ENCODE measurements at regions not wholly inside any gene's neighbourhood (a gene's known extent, or its start where the extent isn't known, plus 50 kb on each side); places are given as distances from the start of the nearest gene placed in this dataset.

- Histone ChIP-seq H3K4me3 (ENCODE audit: insufficient read length, low read depth) (no peak overlapping the region), H3K9me3 (ENCODE audit: insufficient read depth, low read length) (peaks cover 7% of the 10 kb centered on the region; the same call in 1 of the 2 replicates), H3K4me1 (ENCODE audit: insufficient read depth, insufficient read length) (peaks cover 9% of the 10 kb centered on the region), H3K27me3 (ENCODE audit: insufficient read depth, insufficient read length) (no peaks in the 10 kb centered on the region), H3K9ac (ENCODE audit: insufficient read length, low read depth) (peak overlapping the region; percentile 1), H3K36me3 (ENCODE audit: insufficient read depth, insufficient read length, low read length) (no peaks in the 10 kb centered on the region)
- no peak for DNase-seq (ENCODE audit: low read depth, low spot score)
- TF ChIP-seq SUZ12 (IDR thresholded peaks at IDR 0.05; ENCODE audit: extremely low read depth, insufficient read depth, insufficient read length), result no peak
- no peak for TF ChIP-seq YY1 (IDR thresholded peaks at IDR 0.05; ENCODE audit: insufficient read depth, insufficient read length)
- no peak for TF ChIP-seq ZNF274 (IDR thresholded peaks at IDR 0.05; ENCODE audit: low read depth, low read length)
These were observed 119.1 kb downstream of the RRAGC start for GRCh38 chr1:38740487-38740886.

- Histone ChIP-seq H3K4me1 (ENCODE audit: insufficient read depth, insufficient read length) (peaks cover 9% of the 10 kb centered on the region), H3K4me3 (ENCODE audit: insufficient read length, low read depth) (no peak overlapping the region), H3K27me3 (ENCODE audit: insufficient read depth, insufficient read length) (no peaks in the 10 kb centered on the region), H3K36me3 (ENCODE audit: insufficient read depth, insufficient read length, low read length) (no peaks in the 10 kb centered on the region), H3K9ac (ENCODE audit: insufficient read length, low read depth) (no peak overlapping the region), H3K9me3 (ENCODE audit: insufficient read depth, low read length) (no peaks in the 10 kb centered on the region)
- no peak for DNase-seq (ENCODE audit: low read depth, low spot score)
- TF ChIP-seq ZNF274 (IDR thresholded peaks at IDR 0.05; ENCODE audit: low read depth, low read length) (no peak), SUZ12 (IDR thresholded peaks at IDR 0.05; ENCODE audit: extremely low read depth, insufficient read depth, insufficient read length) (no peak), YY1 (IDR thresholded peaks at IDR 0.05; ENCODE audit: insufficient read depth, insufficient read length) (no peak)
These were observed 121.4 kb downstream of the RRAGC start for GRCh38 chr1:38738207-38738606.

- Histone ChIP-seq H3K9me3 (ENCODE audit: insufficient read depth, low read length) (no peaks in the 10 kb centered on the region), H3K4me3 (ENCODE audit: insufficient read length, low read depth) (no peak overlapping the region), H3K27me3 (ENCODE audit: insufficient read depth, insufficient read length) (no peaks in the 10 kb centered on the region), H3K9ac (ENCODE audit: insufficient read length, low read depth) (no peak overlapping the region), H3K36me3 (ENCODE audit: insufficient read depth, insufficient read length, low read length) (no peaks in the 10 kb centered on the region), H3K4me1 (ENCODE audit: insufficient read depth, insufficient read length) (peaks cover 4% of the 10 kb centered on the region)
- TF ChIP-seq SUZ12 (IDR thresholded peaks at IDR 0.05; ENCODE audit: extremely low read depth, insufficient read depth, insufficient read length) (no peak), YY1 (IDR thresholded peaks at IDR 0.05; ENCODE audit: insufficient read depth, insufficient read length) (no peak), ZNF274 (IDR thresholded peaks at IDR 0.05; ENCODE audit: low read depth, low read length) (no peak)
- DNase-seq (ENCODE audit: low read depth, low spot score), result no peak
These were observed 123.2 kb downstream of the RRAGC start for GRCh38 chr1:38736399-38736798.

GRCh38 chr1:38735651-38736161, 123.9 kb downstream of the RRAGC start:
- Histone ChIP-seq H3K27me3 (ENCODE audit: insufficient read depth, insufficient read length) (no peaks in the 10 kb centered on the region), H3K9ac (ENCODE audit: insufficient read length, low read depth) (no peak overlapping the region), H3K4me3 (ENCODE audit: insufficient read length, low read depth) (no peak overlapping the region), H3K36me3 (ENCODE audit: insufficient read depth, insufficient read length, low read length) (no peaks in the 10 kb centered on the region), H3K4me1 (ENCODE audit: insufficient read depth, insufficient read length) (no peaks in the 10 kb centered on the region), H3K9me3 (ENCODE audit: insufficient read depth, low read length) (no peaks in the 10 kb centered on the region)
- TF ChIP-seq SUZ12 (IDR thresholded peaks at IDR 0.05; ENCODE audit: extremely low read depth, insufficient read depth, insufficient read length), result no peak
- TF ChIP-seq YY1 (IDR thresholded peaks at IDR 0.05; ENCODE audit: insufficient read depth, insufficient read length), result no peak
- no peak for TF ChIP-seq ZNF274 (IDR thresholded peaks at IDR 0.05; ENCODE audit: low read depth, low read length)
- no peak for DNase-seq (ENCODE audit: low read depth, low spot score)

- Histone ChIP-seq H3K4me3 (ENCODE audit: insufficient read length, low read depth) (no peak overlapping the region), H3K36me3 (ENCODE audit: insufficient read depth, insufficient read length, low read length) (no peaks in the 10 kb centered on the region), H3K9ac (ENCODE audit: insufficient read length, low read depth) (no peak overlapping the region), H3K4me1 (ENCODE audit: insufficient read depth, insufficient read length) (peaks cover 7% of the 10 kb centered on the region), H3K9me3 (ENCODE audit: insufficient read depth, low read length) (no peaks in the 10 kb centered on the region), H3K27me3 (ENCODE audit: insufficient read depth, insufficient read length) (no peaks in the 10 kb centered on the region)
- DNase-seq (ENCODE audit: low read depth, low spot score), result no peak
- TF ChIP-seq SUZ12 (IDR thresholded peaks at IDR 0.05; ENCODE audit: extremely low read depth, insufficient read depth, insufficient read length) (no peak), ZNF274 (IDR thresholded peaks at IDR 0.05; ENCODE audit: low read depth, low read length) (no peak), YY1 (IDR thresholded peaks at IDR 0.05; ENCODE audit: insufficient read depth, insufficient read length) (no peak)
These were observed 125.8 kb downstream of the RRAGC start for GRCh38 chr1:38733761-38734160.

- no peaks in the 10 kb centered on the region for H3K36me3 ChIP-seq (ENCODE audit: insufficient read depth, insufficient read length, low read length)
- H3K4me1 ChIP-seq (ENCODE audit: insufficient read depth, insufficient read length), result peaks cover 14% of the 10 kb centered on the region
- H3K9ac ChIP-seq (ENCODE audit: insufficient read length, low read depth), result no peak overlapping the region
- DNase-seq (ENCODE audit: low read depth, low spot score), result no peak
- TF ChIP-seq ZNF274 (IDR thresholded peaks at IDR 0.05; ENCODE audit: low read depth, low read length) (no peak), SUZ12 (IDR thresholded peaks at IDR 0.05; ENCODE audit: extremely low read depth, insufficient read depth, insufficient read length) (no peak)
- peaks cover 6% of the 10 kb centered on the region; the same call in 1 of the 2 replicates for H3K9me3 ChIP-seq (ENCODE audit: insufficient read depth, low read length)
- no peaks in the 10 kb centered on the region for H3K27me3 ChIP-seq (ENCODE audit: insufficient read depth, insufficient read length)
- H3K4me3 ChIP-seq (ENCODE audit: insufficient read length, low read depth), result no peak overlapping the region
These were observed 128.8 kb downstream of the RRAGC start for GRCh38 chr1:38730511-38731397.

GRCh38 chr1:38728585-38728908, 131.0 kb downstream of the RRAGC start:
- H3K4me1 ChIP-seq (ENCODE audit: insufficient read depth, insufficient read length), result peaks cover 14% of the 10 kb centered on the region
- peak overlapping the region; percentile 57 for H3K9ac ChIP-seq (ENCODE audit: insufficient read length, low read depth)
- peaks cover 12% of the 10 kb centered on the region; the same call in 1 of the 2 replicates for H3K9me3 ChIP-seq (ENCODE audit: insufficient read depth, low read length)
- H3K27me3 ChIP-seq (ENCODE audit: insufficient read depth, insufficient read length), result no peaks in the 10 kb centered on the region
- no peak for DNase-seq (ENCODE audit: low read depth, low spot score)
- TF ChIP-seq ZNF274 (IDR thresholded peaks at IDR 0.05; ENCODE audit: low read depth, low read length) (no peak), SUZ12 (IDR thresholded peaks at IDR 0.05; ENCODE audit: extremely low read depth, insufficient read depth, insufficient read length) (no peak), YY1 (IDR thresholded peaks at IDR 0.05; ENCODE audit: insufficient read depth, insufficient read length) (no peak)
- peak overlapping the region; percentile 22 for H3K4me3 ChIP-seq (ENCODE audit: insufficient read length, low read depth)
- no peaks in the 10 kb centered on the region for H3K36me3 ChIP-seq (ENCODE audit: insufficient read depth, insufficient read length, low read length)
